Testis (tissue), 2 donors: ENCODE measurements at regions not wholly inside any gene's neighbourhood (a gene's known extent, or its start where the extent isn't known, plus 50 kb on each side); places are given as distances from the start of the nearest gene placed in this dataset.

Experiments
- POLR2A ChIP-seq: fragments of 450-650 bp; IDR thresholded peaks from one replicate; pipeline ENCODE4 v1.6.1; 2017; ENCODE audit warnings: antibody characterized with exemption, mild to moderate bottlenecking, moderate library complexity
- TF ChIP-seq, protein P1 (sequence below), 3 experiments: fragments of 450-650 bp in 2 of 3; fragments of 200-600 bp in 1 of 3; sonication (generic) in 1 of 3; IDR thresholded peaks; one replicate each; pipeline ENCODE4 v1.5.1; 2016 to 2019; ENCODE audit warnings: antibody characterized with exemption in 3 of 3, mild to moderate bottlenecking in 2 of 3, moderate library complexity in 1 of 3

GRCh38 chr13:50629966-50630365 is 213.5 kb downstream of the DLEU7 start:
- TF ChIP-seq, protein P1, sequence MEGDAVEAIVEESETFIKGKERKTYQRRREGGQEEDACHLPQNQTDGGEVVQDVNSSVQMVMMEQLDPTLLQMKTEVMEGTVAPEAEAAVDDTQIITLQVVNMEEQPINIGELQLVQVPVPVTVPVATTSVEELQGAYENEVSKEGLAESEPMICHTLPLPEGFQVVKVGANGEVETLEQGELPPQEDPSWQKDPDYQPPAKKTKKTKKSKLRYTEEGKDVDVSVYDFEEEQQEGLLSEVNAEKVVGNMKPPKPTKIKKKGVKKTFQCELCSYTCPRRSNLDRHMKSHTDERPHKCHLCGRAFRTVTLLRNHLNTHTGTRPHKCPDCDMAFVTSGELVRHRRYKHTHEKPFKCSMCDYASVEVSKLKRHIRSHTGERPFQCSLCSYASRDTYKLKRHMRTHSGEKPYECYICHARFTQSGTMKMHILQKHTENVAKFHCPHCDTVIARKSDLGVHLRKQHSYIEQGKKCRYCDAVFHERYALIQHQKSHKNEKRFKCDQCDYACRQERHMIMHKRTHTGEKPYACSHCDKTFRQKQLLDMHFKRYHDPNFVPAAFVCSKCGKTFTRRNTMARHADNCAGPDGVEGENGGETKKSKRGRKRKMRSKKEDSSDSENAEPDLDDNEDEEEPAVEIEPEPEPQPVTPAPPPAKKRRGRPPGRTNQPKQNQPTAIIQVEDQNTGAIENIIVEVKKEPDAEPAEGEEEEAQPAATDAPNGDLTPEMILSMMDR (IDR thresholded peaks at IDR 0.05) = no peak
- TF ChIP-seq POLR2A = no peak
